ENCODE measurements at regions not wholly inside any gene's neighbourhood (a gene's known extent, or its start where the extent isn't known, plus 50 kb on each side); places are given as distances from the start of the nearest gene placed in this dataset.

DNA sequence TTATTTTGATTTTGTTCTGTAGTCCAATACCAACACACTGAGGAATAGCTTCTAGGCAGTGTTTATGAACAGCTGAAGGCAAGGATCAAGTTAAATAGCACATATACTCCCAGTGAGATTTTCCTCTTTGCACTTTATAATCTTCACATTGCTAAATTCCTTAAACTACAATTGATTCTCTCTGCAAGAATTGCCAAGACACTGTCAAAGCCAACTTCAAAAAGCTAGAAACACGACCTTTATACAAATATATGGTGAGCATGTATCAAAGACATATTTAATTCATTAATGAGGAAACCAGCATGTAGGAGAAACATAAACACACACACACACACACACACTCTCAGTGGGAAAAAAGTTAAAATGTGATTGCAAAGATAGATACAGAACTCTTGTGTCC lies 86.4 kb upstream of the FAM9C start:
- Histone ChIP-seq H3F3A (ENCODE audit: low read depth) (no peaks in the 10 kb centered on the region), H3K36me3 (ENCODE audit: insufficient read depth, low read length) (no peaks in the 10 kb centered on the region), H3K4me3 (ENCODE audit: low read length, poor library complexity, severe bottlenecking) (no peak overlapping the region), H4K20me1 (ENCODE audit: insufficient read depth, low read length, poor library complexity, severe bottlenecking) (no peaks in the 10 kb centered on the region), H3K9me3 (ENCODE audit: insufficient read depth, low read depth, low read length) (no peaks in the 10 kb centered on the region), H3K9me2 (replicated peaks; ENCODE audit: low read depth, low read length) (no peaks in the 10 kb centered on the region), H3K9ac (ENCODE audit: low read depth, low read length, poor library complexity, severe bottlenecking) (no peak overlapping the region), H3K4me2 (ENCODE audit: low read depth, low read length, poor library complexity, severe bottlenecking) (no peak overlapping the region), H3K79me2 (ENCODE audit: insufficient read depth, low read length) (no peaks in the 10 kb centered on the region), H3K4me1 (ENCODE audit: insufficient read depth, low read length, poor library complexity, severe bottlenecking) (peaks cover 31% of the 10 kb centered on the region), H3K27me3 (ENCODE audit: insufficient read depth, low read length, poor library complexity, severe bottlenecking) (no peaks in the 10 kb centered on the region), H2AFZ (ENCODE audit: low read length) (no peak overlapping the region)
- TF ChIP-seq CTCF (conservative IDR thresholded peaks at IDR 0.05; ENCODE audit: low read length) (no peak), EZH2phosphoT487 (IDR thresholded peaks at IDR 0.05; ENCODE audit: borderline replicate concordance) (no peak)

DNA sequence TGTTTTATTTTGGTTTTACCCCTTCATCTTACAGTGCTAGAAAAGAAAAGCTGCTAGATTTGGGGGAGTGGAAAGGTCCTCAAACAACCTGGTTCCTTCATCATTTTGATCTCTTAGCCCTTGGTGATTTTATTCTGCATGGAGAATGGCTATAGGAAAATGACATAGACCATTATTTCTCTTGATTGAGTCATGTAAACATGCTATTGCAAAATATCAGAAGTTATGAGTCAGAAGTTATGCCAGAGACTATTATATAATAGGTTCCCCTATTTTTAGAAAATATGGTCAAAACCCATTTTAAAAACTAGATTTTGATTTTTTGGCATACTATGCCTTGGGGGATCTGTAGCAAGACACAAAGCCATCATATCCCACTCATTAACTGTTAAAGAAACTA lies 83.7 kb upstream of the FAM9C start:
- no peaks in the 10 kb centered on the region for H3K36me3 ChIP-seq (ENCODE audit: insufficient read depth, low read length)
- H2AFZ ChIP-seq (ENCODE audit: low read length) = 0 out of 2 replicates have a peak overlapping the region, but pooled peaks have one; percentile 6
- H3K9me2 ChIP-seq (replicated peaks; ENCODE audit: low read depth, low read length) = no peaks in the 10 kb centered on the region
- no peak for TF ChIP-seq EZH2phosphoT487 (IDR thresholded peaks at IDR 0.05; ENCODE audit: borderline replicate concordance)
- TF ChIP-seq CTCF (conservative IDR thresholded peaks at IDR 0.05; ENCODE audit: low read length) = no peak
- H3K4me2 ChIP-seq (ENCODE audit: low read depth, low read length, poor library complexity, severe bottlenecking) = no peak overlapping the region
- H3K4me1 ChIP-seq (ENCODE audit: insufficient read depth, low read length, poor library complexity, severe bottlenecking) = peaks cover 55% of the 10 kb centered on the region
- H3K9ac ChIP-seq (ENCODE audit: low read depth, low read length, poor library complexity, severe bottlenecking) = no peak overlapping the region
- no peak overlapping the region for H3K4me3 ChIP-seq (ENCODE audit: low read length, poor library complexity, severe bottlenecking)
- peaks cover 10% of the 10 kb centered on the region; the same call in 1 of the 2 replicates for H3F3A ChIP-seq (ENCODE audit: low read depth)
- H4K20me1 ChIP-seq (ENCODE audit: insufficient read depth, low read length, poor library complexity, severe bottlenecking) = no peaks in the 10 kb centered on the region
- no peaks in the 10 kb centered on the region for H3K79me2 ChIP-seq (ENCODE audit: insufficient read depth, low read length)
- no peaks in the 10 kb centered on the region for H3K27me3 ChIP-seq (ENCODE audit: insufficient read depth, low read length, poor library complexity, severe bottlenecking)
- no peaks in the 10 kb centered on the region for H3K9me3 ChIP-seq (ENCODE audit: insufficient read depth, low read depth, low read length)

GRCh38 chrX:13126775-13127174 lies 82.4 kb upstream of the FAM9C start:
- Histone ChIP-seq H3K9me2 (replicated peaks; ENCODE audit: low read depth, low read length) (no peaks in the 10 kb centered on the region), H3K36me3 (ENCODE audit: insufficient read depth, low read length) (no peaks in the 10 kb centered on the region), H2AFZ (ENCODE audit: low read length) (no peak overlapping the region), H3K4me3 (ENCODE audit: low read length, poor library complexity, severe bottlenecking) (no peak overlapping the region), H3K9me3 (ENCODE audit: insufficient read depth, low read depth, low read length) (no peaks in the 10 kb centered on the region), H3K9ac (ENCODE audit: low read depth, low read length, poor library complexity, severe bottlenecking) (no peak overlapping the region), H3K4me1 (ENCODE audit: insufficient read depth, low read length, poor library complexity, severe bottlenecking) (peaks cover 66% of the 10 kb centered on the region), H3K79me2 (ENCODE audit: insufficient read depth, low read length) (no peaks in the 10 kb centered on the region), H3K4me2 (ENCODE audit: low read depth, low read length, poor library complexity, severe bottlenecking) (no peak overlapping the region), H3F3A (ENCODE audit: low read depth) (peaks cover 10% of the 10 kb centered on the region; the same call in 1 of the 2 replicates), H4K20me1 (ENCODE audit: insufficient read depth, low read length, poor library complexity, severe bottlenecking) (no peaks in the 10 kb centered on the region), H3K27me3 (ENCODE audit: insufficient read depth, low read length, poor library complexity, severe bottlenecking) (no peaks in the 10 kb centered on the region)
- TF ChIP-seq EZH2phosphoT487 (IDR thresholded peaks at IDR 0.05; ENCODE audit: borderline replicate concordance) (no peak), CTCF (conservative IDR thresholded peaks at IDR 0.05; ENCODE audit: low read length) (no peak)

Measured in Loucy (cell line).